K562 (cell line): ENCODE measurements at regions not wholly inside any gene's neighbourhood (a gene's known extent, or its start where the extent isn't known, plus 50 kb on each side); places are given as distances from the start of the nearest gene placed in this dataset.

Source experiments
- ATAC-seq: fragments of 200-7000 bp; cut with Tn5 transposase; 3 replicates; pipeline ENCODE4 v1.9.1; 2020; ENCODE audit warnings: moderate library complexity
- BruUV-seq: library from RNA; stranded (reverse); fragments of 400-500 nt; replicated peaks from 2 replicates; lab custom pipeline; 2021; lab: Mats Ljungman, UMichigan
- CTCF ChIA-PET: fragments of 300-600 bp; formaldehyde crosslinking; extraction: SDS; loops from one replicate; lab custom pipeline; 2021; ENCODE audit warnings: low intra/inter-chr PET ratio; lab: Yijun Ruan, JAX
- POLR2A ChIA-PET: fragments of 300-600, 350-650 bp; sonication (Branson Sonifier 250); formaldehyde crosslinking; extraction: SDS; loops from one replicate; lab custom pipeline; 2021; ENCODE audit warnings: antibody characterized with exemption, inconsistent platforms; lab: Yijun Ruan, JAX
- DNase-seq, 4 experiments: peaks; one replicate each; pipeline versions ENCODE4 v3.0.0 to v3.0.0-alpha.2; 2011 to 2018; ENCODE audit warnings: low spot score in 3 of 4, mixed read lengths in 3 of 4; ENCODE audit errors: extremely low read depth in 1 of 4
- FAIRE-seq: peaks from 2 replicates; lab custom pipeline; 2011; peaks lifted over from hg19 to GRCh38; lab: Jason Lieb, UNC
- H2AFZ ChIP-seq: 2 replicates; pipeline ENCODE4 v1.6.0; 2011; ENCODE audit warnings: low read depth, low read length, control low read depth, inconsistent platforms
- H3K27ac ChIP-seq: fragments of 200-600 bp; 3 replicates; pipeline ENCODE4 v1.8.0; 2011; ENCODE audit warnings: low read depth, mild to moderate bottlenecking, control low read depth, inconsistent platforms, low read length, moderate library complexity, mixed read lengths; ENCODE audit errors: extremely low read depth
- H3K27me3 ChIP-seq, 2 experiments: fragments of 300-600 bp in 1 of 2; 2 replicates in 1 of 2; 3 replicates in 1 of 2; pipeline versions ENCODE4 v1.6.0 to v1.8.0; 2011; ENCODE audit warnings: inconsistent platforms in 2 of 2, low read length in 2 of 2, mild to moderate bottlenecking in 1 of 2, mixed read lengths in 1 of 2, moderate library complexity in 1 of 2; ENCODE audit not compliant: control insufficient read depth in 2 of 2, insufficient read depth in 2 of 2
- H3K36me3 ChIP-seq: fragments of 300-600 bp; 3 replicates; pipeline ENCODE4 v1.8.0; 2011; ENCODE audit warnings: mild to moderate bottlenecking, low read length, inconsistent platforms; ENCODE audit not compliant: control insufficient read depth, insufficient read depth
- H3K4me1 ChIP-seq, 2 experiments: fragments of 200-600 bp in 1 of 2; replicated peaks in 1 of 2; 2 replicates in 1 of 2; 3 replicates in 1 of 2; pipeline versions ENCODE4 v1.5.1 to v1.8.0; 2011; ENCODE audit warnings: inconsistent platforms in 2 of 2, low read length in 2 of 2, mild to moderate bottlenecking in 1 of 2, mixed read lengths in 1 of 2, moderate library complexity in 1 of 2; ENCODE audit not compliant: control insufficient read depth in 2 of 2, insufficient read depth in 2 of 2
- H3K4me2 ChIP-seq: 2 replicates; pipeline ENCODE4 v1.6.1; 2011; ENCODE audit warnings: low read length, control low read depth, inconsistent platforms, mixed read lengths; ENCODE audit not compliant: insufficient read depth
- H3K4me3 ChIP-seq: fragments of 200-600 bp; sonication (generic), shearing (Covaris generic); 2 replicates; pipeline ENCODE4 v1.5.1; 2016; ENCODE audit warnings: control low read depth, inconsistent platforms
- H3K79me2 ChIP-seq: fragments of 200-600 bp; 3 replicates; pipeline ENCODE4 v1.8.0; 2011; ENCODE audit warnings: low read length, inconsistent platforms; ENCODE audit not compliant: control insufficient read depth, insufficient read depth
- H3K9ac ChIP-seq, 2 experiments: 2 replicates each; pipeline versions ENCODE4 v1.6.0 to v1.6.1; 2011; ENCODE audit warnings: low read depth in 2 of 2, low read length in 2 of 2, control low read depth in 1 of 2, inconsistent platforms in 1 of 2, mild to moderate bottlenecking in 1 of 2, mixed read lengths in 1 of 2; ENCODE audit not compliant: insufficient read depth in 1 of 2
- H3K9me1 ChIP-seq: one replicate; pipeline ENCODE4 v1.6.0; 2011; ENCODE audit warnings: inconsistent platforms, mild to moderate bottlenecking, low read length, moderate library complexity; ENCODE audit not compliant: control insufficient read depth, insufficient read depth
- H3K9me3 ChIP-seq: replicated peaks from 2 replicates; pipeline ENCODE4 v1.5.1; 2011; ENCODE audit warnings: low read depth, low read length, inconsistent platforms; ENCODE audit not compliant: control insufficient read depth, insufficient read depth
- H4K20me1 ChIP-seq: replicated peaks from 2 replicates; pipeline ENCODE4 v1.6.1; 2011; ENCODE audit warnings: low read length, inconsistent platforms, mixed read lengths; ENCODE audit not compliant: control insufficient read depth, insufficient read depth
- CTCF ChIP-seq, 3 experiments: IDR thresholded peaks in 2 of 3; conservative IDR thresholded peaks in 1 of 3; 2 replicates each; pipeline ENCODE4 v1.5.1; 2011 to 2012; ENCODE audit warnings: low read length in 3 of 3, mild to moderate bottlenecking in 3 of 3, control low read depth in 2 of 3, improper control_type of control experiment in 1 of 3, inconsistent platforms in 1 of 3, low read depth in 1 of 3, mixed read lengths in 1 of 3, moderate library complexity in 1 of 3; ENCODE audit not compliant: insufficient read depth in 2 of 3
- HDAC6 ChIP-seq: IDR thresholded peaks from 2 replicates; pipeline ENCODE4 v1.6.1; 2012; ENCODE audit warnings: low read depth, mild to moderate bottlenecking, control low read depth, inconsistent platforms, low read length, moderate library complexity
- HOMEZ ChIP-seq: fragments of 250-450 bp; sonication (Bioruptor Pico); IDR thresholded peaks from 2 replicates; pipeline ENCODE4 v1.4.0; 2020; ENCODE audit warnings: mild to moderate bottlenecking, moderate library complexity
- KAT8 ChIP-seq: fragments of 450-650 bp; IDR thresholded peaks from 2 replicates; pipeline ENCODE4 v1.6.1; 2016; ENCODE audit warnings: low read depth, mild to moderate bottlenecking
- SMAD2 ChIP-seq: fragments of 150-350 bp; IDR thresholded peaks from 2 replicates; pipeline ENCODE4 v1.6.1; 2014; ENCODE audit warnings: low read depth, mild to moderate bottlenecking, low read length
- SMARCB1 ChIP-seq: IDR thresholded peaks from 2 replicates; pipeline ENCODE4 v1.6.1; 2011; ENCODE audit warnings: improper control_type of control experiment, low read depth; ENCODE audit not compliant: insufficient read length
- TOE1 ChIP-seq, 2 experiments: fragments of 450-650 bp in 1 of 2; sonication (generic) in 1 of 2; formaldehyde crosslinking in 1 of 2; IDR thresholded peaks; 2 replicates each; pipeline versions ENCODE4 v1.7.1 to v1.8.0; 2016 to 2022; ENCODE audit warnings: borderline replicate concordance in 2 of 2, mild to moderate bottlenecking in 2 of 2, antibody characterized with exemption in 1 of 2, inconsistent platforms in 1 of 2, low read depth in 1 of 2, missing genetic modification reagents in 1 of 2, moderate library complexity in 1 of 2
- ZBTB33 ChIP-seq: sonication (generic); formaldehyde crosslinking; IDR thresholded peaks from 2 replicates; pipeline ENCODE4 v1.8.1; 2023; ENCODE audit warnings: mild to moderate bottlenecking, missing genetic modification reagents
- WGBS: fragments of 100-300 bp; shearing (Covaris generic); methylation state at CpG from one replicate; pipeline ENCODE4 v1.1.6; 2016; ENCODE audit warnings: low coverage, mixed read lengths; ENCODE audit not compliant: insufficient coverage; ENCODE audit errors: missing lambda C conversion rate; 5-methylcytosine and 5-hydroxymethylcytosine counted together
- in situ Hi-C: fragments of 300-500 bp; cut with MboI; formaldehyde crosslinking; loops from 4 replicates; pipeline ENCODE4 v1.15.0; 2018; ENCODE audit warnings: inconsistent platforms, mixed read lengths
- intact Hi-C: fragments of 100-400 bp; cut with micrococcal nuclease; formaldehyde crosslinking; loops from 2 replicates; pipeline ENCODE4 v1.14.2; 2022

GRCh38 chr12:13371797-13372196 lies 175.3 kb downstream of the EMP1 start:
- peaks cover 0 to 13% of the 10 kb centered on the region in 2 experiments; a peak in 2 of 5 replicates for H3K27me3 ChIP-seq
- 0% methylated on average over 2 of the region's 2 CpGs for WGBS
- H3K4me1 ChIP-seq: no peaks in the 10 kb centered on the region
- ATAC-seq: no peak
- H3K9me1 ChIP-seq: no peaks in the 10 kb centered on the region
- no peaks in the 10 kb centered on the region for H3K79me2 ChIP-seq
- intact Hi-C loops: no loop called here
- BruUV-seq: no TSS peak
- no peaks in the 10 kb centered on the region for H3K9me3 ChIP-seq
- H3K27ac ChIP-seq: no peak overlapping the region
- no peaks in the 10 kb centered on the region for H4K20me1 ChIP-seq
- ChIA-PET POLR2A (interaction anchor here (1.0 kb wide), 1 partner anchor 15 kb away, joined by 4 read pairs; no protein-coding TSS in a partner anchor), CTCF (no interaction called here)
- H3K4me3 ChIP-seq: no peak overlapping the region
- no peaks in the 10 kb centered on the region for H3K36me3 ChIP-seq
- no peak for FAIRE-seq
- DNase-seq: no peak
- no peak overlapping the region for H3K9ac ChIP-seq
- no peak overlapping the region for H3K4me2 ChIP-seq
- H2AFZ ChIP-seq: no peak overlapping the region
- in situ Hi-C loops: no loop called here
- TF ChIP-seq SMAD2 (no peak), SMARCB1 (no peak), ZBTB33 (no peak), TOE1 (IDR thresholded peaks at IDR 0.05; ENCODE audit: borderline replicate concordance) (no peak), TOE1 (CRISPR knock-in tag; IDR thresholded peaks at IDR 0.05; ENCODE audit: borderline replicate concordance, low read depth) (no peak), HOMEZ (CRISPR knock-in tag) (no peak), KAT8 (no peak), HDAC6 (no peak), CTCF (IDR thresholded peaks at IDR 0.05 in 2 of 3, conservative IDR thresholded peaks at IDR 0.05 in 1 of 3; ENCODE audit: insufficient read depth in 2 of 3, low read depth in 1 of 3, low read length in 3 of 3) (no peak)
